ENCODE measurements at regions not wholly inside any gene's neighbourhood (a gene's known extent, or its start where the extent isn't known, plus 50 kb on each side); places are given as distances from the start of the nearest gene placed in this dataset.

- H3K4me1 ChIP-seq (ENCODE audit: control insufficient read depth, insufficient read depth, low read depth, low read length): peaks cover 2% of the 10 kb centered on the region
- H3K23ac ChIP-seq (ENCODE audit: low read length in 2 of 2): no peak overlapping the region
- H3K36me3 ChIP-seq (ENCODE audit: control insufficient read depth in 1 of 2, insufficient read depth in 2 of 2, low read depth in 1 of 2, low read length in 2 of 2): no peaks in the 10 kb centered on the region
- H3K9me3 ChIP-seq (ENCODE audit: control insufficient read depth, low read length): peaks cover 11% of the 10 kb centered on the region
- H3K18ac ChIP-seq (ENCODE audit: low read depth in 1 of 2, low read length in 2 of 2): no peak overlapping the region
- no peak overlapping the region for H4K91ac ChIP-seq (ENCODE audit: low read length)
- no peak overlapping the region for H3K4me2 ChIP-seq (ENCODE audit: low read length, poor library complexity, severe bottlenecking)
- H3K14ac ChIP-seq (ENCODE audit: low read length in 2 of 2): no peak overlapping the region
- H2BK15ac ChIP-seq (ENCODE audit: low read depth, poor library complexity, severe bottlenecking): no peak overlapping the region
- H2AK5ac ChIP-seq (ENCODE audit: low read length, severe bottlenecking): peak overlapping the region; percentile 22
- H3K4ac ChIP-seq (ENCODE audit: low read depth in 1 of 2, low read length in 2 of 2): no peak overlapping the region
- no peak overlapping the region for H2BK12ac ChIP-seq (ENCODE audit: low read length in 2 of 2)
- H3K79me1 ChIP-seq (replicated peaks; ENCODE audit: low read length, poor library complexity, severe bottlenecking): no peaks in the 10 kb centered on the region
- no peak overlapping the region for H3K4me3 ChIP-seq (ENCODE audit: insufficient read depth in 1 of 2, low read depth in 1 of 2, low read length in 2 of 2)
- H3K27me3 ChIP-seq (ENCODE audit: control insufficient read depth in 1 of 2, insufficient read depth in 1 of 2, low read length in 2 of 2): peaks cover 0 to 48% of the 10 kb centered on the region in 2 experiments
- WGBS: 76% methylated on average over 4 of the region's 4 CpGs
- no peak overlapping the region for H2BK5ac ChIP-seq (ENCODE audit: low read depth, low read length, poor library complexity, severe bottlenecking)
- no peak for DNase-seq
- H4K8ac ChIP-seq (ENCODE audit: low read length): no peak overlapping the region
- no peak overlapping the region for H3K9ac ChIP-seq (ENCODE audit: low read length)
- H3K27ac ChIP-seq (ENCODE audit: low read length, poor library complexity, severe bottlenecking): no peak overlapping the region
- H2AFZ ChIP-seq (ENCODE audit: low read depth, low read length): no peak overlapping the region
- H2BK120ac ChIP-seq (ENCODE audit: low read depth, low read length): no peak overlapping the region
Measured at GRCh38 chr11:13105237-13105844, 96.2 kb downstream of the RASSF10 start.

- no peak overlapping the region for H2AFZ ChIP-seq (ENCODE audit: low read depth, low read length)
- H2AK5ac ChIP-seq (ENCODE audit: low read length, severe bottlenecking): no peak overlapping the region
- H4K91ac ChIP-seq (ENCODE audit: low read length): no peak overlapping the region
- no peak overlapping the region for H4K8ac ChIP-seq (ENCODE audit: low read length)
- H3K36me3 ChIP-seq (ENCODE audit: control insufficient read depth in 1 of 2, insufficient read depth in 2 of 2, low read depth in 1 of 2, low read length in 2 of 2): no peaks in the 10 kb centered on the region
- H3K27me3 ChIP-seq (ENCODE audit: control insufficient read depth in 1 of 2, insufficient read depth in 1 of 2, low read length in 2 of 2): peaks cover 0 to 45% of the 10 kb centered on the region in 2 experiments
- no peak overlapping the region for H2BK120ac ChIP-seq (ENCODE audit: low read depth, low read length)
- H3K9ac ChIP-seq (ENCODE audit: low read length): no peak overlapping the region
- no peak overlapping the region for H3K27ac ChIP-seq (ENCODE audit: low read length, poor library complexity, severe bottlenecking)
- no peaks in the 10 kb centered on the region for H3K79me1 ChIP-seq (replicated peaks; ENCODE audit: low read length, poor library complexity, severe bottlenecking)
- peaks cover 11% of the 10 kb centered on the region for H3K9me3 ChIP-seq (ENCODE audit: control insufficient read depth, low read length)
- H3K4ac ChIP-seq (ENCODE audit: low read depth in 1 of 2, low read length in 2 of 2): no peak overlapping the region
- peaks cover 6% of the 10 kb centered on the region for H3K4me1 ChIP-seq (ENCODE audit: control insufficient read depth, insufficient read depth, low read depth, low read length)
- H2BK15ac ChIP-seq (ENCODE audit: low read depth, poor library complexity, severe bottlenecking): no peak overlapping the region
- no peak overlapping the region for H3K4me2 ChIP-seq (ENCODE audit: low read length, poor library complexity, severe bottlenecking)
- H3K23ac ChIP-seq (ENCODE audit: low read length in 2 of 2): no peak overlapping the region
- H3K14ac ChIP-seq (ENCODE audit: low read length in 2 of 2): no peak overlapping the region
- no peak for DNase-seq
- H3K4me3 ChIP-seq (ENCODE audit: insufficient read depth in 1 of 2, low read depth in 1 of 2, low read length in 2 of 2): no peak overlapping the region
- no peak overlapping the region for H3K18ac ChIP-seq (ENCODE audit: low read depth in 1 of 2, low read length in 2 of 2)
- H2BK5ac ChIP-seq (ENCODE audit: low read depth, low read length, poor library complexity, severe bottlenecking): no peak overlapping the region
- WGBS: 91% methylated on average over 5 of the region's 5 CpGs
- H2BK12ac ChIP-seq (ENCODE audit: low read length in 2 of 2): no peak overlapping the region
Measured at GRCh38 chr11:13107544-13108044, 98.5 kb downstream of the RASSF10 start.

- H3K27me3 ChIP-seq (ENCODE audit: control insufficient read depth in 1 of 2, insufficient read depth in 1 of 2, low read length in 2 of 2): peaks cover 0 to 37% of the 10 kb centered on the region in 2 experiments
- no peak overlapping the region for H2BK120ac ChIP-seq (ENCODE audit: low read depth, low read length)
- no peak overlapping the region for H2BK12ac ChIP-seq (ENCODE audit: low read length in 2 of 2)
- no peak overlapping the region for H3K14ac ChIP-seq (ENCODE audit: low read length in 2 of 2)
- H3K9ac ChIP-seq (ENCODE audit: low read length): no peak overlapping the region
- no peak overlapping the region for H2BK5ac ChIP-seq (ENCODE audit: low read depth, low read length, poor library complexity, severe bottlenecking)
- H3K18ac ChIP-seq (ENCODE audit: low read depth in 1 of 2, low read length in 2 of 2): no peak overlapping the region
- H2AFZ ChIP-seq (ENCODE audit: low read depth, low read length): no peak overlapping the region
- H3K36me3 ChIP-seq (ENCODE audit: control insufficient read depth in 1 of 2, insufficient read depth in 2 of 2, low read depth in 1 of 2, low read length in 2 of 2): no peaks in the 10 kb centered on the region
- no peaks in the 10 kb centered on the region for H3K79me1 ChIP-seq (replicated peaks; ENCODE audit: low read length, poor library complexity, severe bottlenecking)
- H2AK5ac ChIP-seq (ENCODE audit: low read length, severe bottlenecking): no peak overlapping the region
- no peak overlapping the region for H3K4me2 ChIP-seq (ENCODE audit: low read length, poor library complexity, severe bottlenecking)
- no peak overlapping the region for H3K4me3 ChIP-seq (ENCODE audit: insufficient read depth in 1 of 2, low read depth in 1 of 2, low read length in 2 of 2)
- H4K8ac ChIP-seq (ENCODE audit: low read length): no peak overlapping the region
- H3K27ac ChIP-seq (ENCODE audit: low read length, poor library complexity, severe bottlenecking): no peak overlapping the region
- no CpG with 5 or more reads among the region's 2 CpGs for WGBS
- H4K91ac ChIP-seq (ENCODE audit: low read length): no peak overlapping the region
- peaks cover 6% of the 10 kb centered on the region for H3K4me1 ChIP-seq (ENCODE audit: control insufficient read depth, insufficient read depth, low read depth, low read length)
- no peak overlapping the region for H3K4ac ChIP-seq (ENCODE audit: low read depth in 1 of 2, low read length in 2 of 2)
- DNase-seq: no peak
- H2BK15ac ChIP-seq (ENCODE audit: low read depth, poor library complexity, severe bottlenecking): no peak overlapping the region
- peaks cover 11% of the 10 kb centered on the region for H3K9me3 ChIP-seq (ENCODE audit: control insufficient read depth, low read length)
- no peak overlapping the region for H3K23ac ChIP-seq (ENCODE audit: low read length in 2 of 2)
Measured at GRCh38 chr11:13108416-13108815, 99.3 kb downstream of the RASSF10 start.

GRCh38 chr11:13109616-13110015, 100.5 kb downstream of the RASSF10 start:
- no peak overlapping the region for H3K18ac ChIP-seq (ENCODE audit: low read depth in 1 of 2, low read length in 2 of 2)
- no peak overlapping the region for H3K27ac ChIP-seq (ENCODE audit: low read length, poor library complexity, severe bottlenecking)
- no peak overlapping the region for H2BK5ac ChIP-seq (ENCODE audit: low read depth, low read length, poor library complexity, severe bottlenecking)
- no peak overlapping the region for H2AFZ ChIP-seq (ENCODE audit: low read depth, low read length)
- no peak overlapping the region for H2BK120ac ChIP-seq (ENCODE audit: low read depth, low read length)
- H3K9ac ChIP-seq (ENCODE audit: low read length): no peak overlapping the region
- no peak overlapping the region for H2BK12ac ChIP-seq (ENCODE audit: low read length in 2 of 2)
- peaks cover 11% of the 10 kb centered on the region for H3K9me3 ChIP-seq (ENCODE audit: control insufficient read depth, low read length)
- no peaks in the 10 kb centered on the region for H3K79me1 ChIP-seq (replicated peaks; ENCODE audit: low read length, poor library complexity, severe bottlenecking)
- peaks cover 0 to 32% of the 10 kb centered on the region in 2 experiments for H3K27me3 ChIP-seq (ENCODE audit: control insufficient read depth in 1 of 2, insufficient read depth in 1 of 2, low read length in 2 of 2)
- no peak overlapping the region for H3K4ac ChIP-seq (ENCODE audit: low read depth in 1 of 2, low read length in 2 of 2)
- H3K4me2 ChIP-seq (ENCODE audit: low read length, poor library complexity, severe bottlenecking): no peak overlapping the region
- WGBS: 70% methylated on average over 1 of the region's 1 CpG
- no peak overlapping the region for H3K4me3 ChIP-seq (ENCODE audit: insufficient read depth in 1 of 2, low read depth in 1 of 2, low read length in 2 of 2)
- no peak overlapping the region for H2BK15ac ChIP-seq (ENCODE audit: low read depth, poor library complexity, severe bottlenecking)
- DNase-seq: no peak
- peaks cover 10% of the 10 kb centered on the region for H3K4me1 ChIP-seq (ENCODE audit: control insufficient read depth, insufficient read depth, low read depth, low read length)
- no peak overlapping the region for H4K91ac ChIP-seq (ENCODE audit: low read length)
- H3K23ac ChIP-seq (ENCODE audit: low read length in 2 of 2): no peak overlapping the region
- H4K8ac ChIP-seq (ENCODE audit: low read length): no peak overlapping the region
- H2AK5ac ChIP-seq (ENCODE audit: low read length, severe bottlenecking): no peak overlapping the region
- H3K36me3 ChIP-seq (ENCODE audit: control insufficient read depth in 1 of 2, insufficient read depth in 2 of 2, low read depth in 1 of 2, low read length in 2 of 2): no peaks in the 10 kb centered on the region
- no peak overlapping the region for H3K14ac ChIP-seq (ENCODE audit: low read length in 2 of 2)
